ENCODE measurements at regions not wholly inside any gene's neighbourhood (a gene's known extent, or its start where the extent isn't known, plus 50 kb on each side); places are given as distances from the start of the nearest gene placed in this dataset.

GRCh38 chr21:38556390-38556789 lies 58.1 kb upstream of the ERG start:
- Histone ChIP-seq H2AFZ (no peak overlapping the region), H3K36me3 (ENCODE audit: low read depth) (no peaks in the 10 kb centered on the region), H3F3A (ENCODE audit: insufficient read depth) (no peaks in the 10 kb centered on the region), H3K27me3 (replicated peaks; ENCODE audit: insufficient read depth) (no peaks in the 10 kb centered on the region; the same call in 1 of the 2 replicates), H3K9ac (no peak overlapping the region), H3K9me2 (ENCODE audit: insufficient read depth) (no peaks in the 10 kb centered on the region), H4K20me1 (ENCODE audit: insufficient read depth) (no peaks in the 10 kb centered on the region), H3K4me2 (ENCODE audit: unreplicated experiment) (no peak overlapping the region), H3K4me1 (ENCODE audit: insufficient read depth) (no peaks in the 10 kb centered on the region), H3K27ac (no peak overlapping the region), H3K4me3 (no peak overlapping the region), H3K9me3 (ENCODE audit: low read depth) (no peaks in the 10 kb centered on the region), H3K79me2 (ENCODE audit: insufficient read depth) (no peaks in the 10 kb centered on the region)
- no peak for TF ChIP-seq EZH2 (IDR thresholded peaks at IDR 0.05; ENCODE audit: insufficient read depth, poor library complexity, severe bottlenecking)
- TF ChIP-seq EZH2phosphoT487 (IDR thresholded peaks at IDR 0.05; ENCODE audit: insufficient read depth, low read depth): no peak
- in situ Hi-C loops (cut with MboI): no loop called here
- DNase-seq: no peak

GRCh38 chr21:38561205-38561604 lies 62.9 kb upstream of the ERG start:
- no peak overlapping the region for H2AFZ ChIP-seq
- in situ Hi-C loops (cut with MboI): no loop called here
- H3K9ac ChIP-seq: no peak overlapping the region
- no peaks in the 10 kb centered on the region for H3K36me3 ChIP-seq (ENCODE audit: low read depth)
- H4K20me1 ChIP-seq (ENCODE audit: insufficient read depth): no peaks in the 10 kb centered on the region
- DNase-seq: no peak
- H3K4me2 ChIP-seq (ENCODE audit: unreplicated experiment): no peak overlapping the region
- H3K9me2 ChIP-seq (ENCODE audit: insufficient read depth): no peaks in the 10 kb centered on the region
- H3K27me3 ChIP-seq (replicated peaks; ENCODE audit: insufficient read depth): no peaks in the 10 kb centered on the region; the same call in 1 of the 2 replicates
- TF ChIP-seq EZH2 (IDR thresholded peaks at IDR 0.05; ENCODE audit: insufficient read depth, poor library complexity, severe bottlenecking): no peak
- TF ChIP-seq EZH2phosphoT487 (IDR thresholded peaks at IDR 0.05; ENCODE audit: insufficient read depth, low read depth): no peak
- no peaks in the 10 kb centered on the region for H3K4me1 ChIP-seq (ENCODE audit: insufficient read depth)
- H3K9me3 ChIP-seq (ENCODE audit: low read depth): no peaks in the 10 kb centered on the region
- H3K79me2 ChIP-seq (ENCODE audit: insufficient read depth): no peaks in the 10 kb centered on the region
- H3F3A ChIP-seq (ENCODE audit: insufficient read depth): no peaks in the 10 kb centered on the region
- no peak overlapping the region for H3K4me3 ChIP-seq
- H3K27ac ChIP-seq: no peak overlapping the region

GRCh38 chr21:38561613-38562581 lies 63.6 kb upstream of the ERG start:
- H3K79me2 ChIP-seq (ENCODE audit: insufficient read depth): no peaks in the 10 kb centered on the region
- no peak overlapping the region for H3K4me3 ChIP-seq
- no peaks in the 10 kb centered on the region; the same call in 1 of the 2 replicates for H3K27me3 ChIP-seq (replicated peaks; ENCODE audit: insufficient read depth)
- in situ Hi-C loops (cut with MboI): no loop called here
- TF ChIP-seq EZH2 (IDR thresholded peaks at IDR 0.05; ENCODE audit: insufficient read depth, poor library complexity, severe bottlenecking) (no peak), EZH2phosphoT487 (IDR thresholded peaks at IDR 0.05; ENCODE audit: insufficient read depth, low read depth) (no peak)
- DNase-seq: no peak
- 54 to 55% methylated on average over 7 of the region's 7 CpGs for whole genome bisulfite sequencing, 2 experiments (ENCODE audit: low coverage in 1 of 2, low lambda C conversion rate in 2 of 2, missing lambda C conversion rate in 2 of 2)
- no peaks in the 10 kb centered on the region for H4K20me1 ChIP-seq (ENCODE audit: insufficient read depth)
- no peak overlapping the region for H3K27ac ChIP-seq
- no peaks in the 10 kb centered on the region for H3K9me3 ChIP-seq (ENCODE audit: low read depth)
- H2AFZ ChIP-seq: no peak overlapping the region
- H3K4me1 ChIP-seq (ENCODE audit: insufficient read depth): 0 out of 2 replicates have a peak, but pooled peaks cover 1% of the 10 kb centered on the region
- no peaks in the 10 kb centered on the region for H3F3A ChIP-seq (ENCODE audit: insufficient read depth)
- H3K36me3 ChIP-seq (ENCODE audit: low read depth): no peaks in the 10 kb centered on the region
- H3K9me2 ChIP-seq (ENCODE audit: insufficient read depth): no peaks in the 10 kb centered on the region
- H3K4me2 ChIP-seq (ENCODE audit: unreplicated experiment): no peak overlapping the region
- no peak overlapping the region for H3K9ac ChIP-seq

- 1% methylated on average over 17 of the region's 17 CpGs for WGBS, 2 experiments (ENCODE audit: low coverage in 1 of 2, low lambda C conversion rate in 2 of 2, missing lambda C conversion rate in 2 of 2)
These were observed 69.2 kb upstream of the ERG start for GRCh38 chr21:38567335-38567969.

More at GRCh38 chr21:38567335-38567969, 69.2 kb upstream of the ERG start:
- TF ChIP-seq EZH2 (IDR thresholded peaks at IDR 0.05; ENCODE audit: insufficient read depth, poor library complexity, severe bottlenecking) (no peak), EZH2phosphoT487 (IDR thresholded peaks at IDR 0.05; ENCODE audit: insufficient read depth, low read depth) (no peak)
- H3K9ac ChIP-seq: peak overlapping the region; percentile 69
- peak overlapping the region; percentile 68 for H3K4me3 ChIP-seq
- peak; percentile 91 for DNase-seq
- H3K9me3 ChIP-seq (ENCODE audit: low read depth): no peaks in the 10 kb centered on the region
- H3K79me2 ChIP-seq (ENCODE audit: insufficient read depth): no peaks in the 10 kb centered on the region
- in situ Hi-C loops (cut with MboI): no loop called here
- peak overlapping the region; percentile 82 for H2AFZ ChIP-seq
- no peaks in the 10 kb centered on the region for H3K36me3 ChIP-seq (ENCODE audit: low read depth)
- H3K9me2 ChIP-seq (ENCODE audit: insufficient read depth): no peaks in the 10 kb centered on the region
- peak overlapping the region; percentile 65 for H3K27ac ChIP-seq
- no peaks in the 10 kb centered on the region for H3K27me3 ChIP-seq (replicated peaks; ENCODE audit: insufficient read depth)
- 0 out of 2 replicates have a peak, but pooled peaks cover 6% of the 10 kb centered on the region for H3K4me1 ChIP-seq (ENCODE audit: insufficient read depth)
- no peaks in the 10 kb centered on the region for H4K20me1 ChIP-seq (ENCODE audit: insufficient read depth)
- no peaks in the 10 kb centered on the region for H3F3A ChIP-seq (ENCODE audit: insufficient read depth)
- H3K4me2 ChIP-seq (ENCODE audit: unreplicated experiment): peak overlapping the region; percentile 86

Data from GM23248 (cell line).